ENCODE measurements at regions not wholly inside any gene's neighbourhood (a gene's known extent, or its start where the extent isn't known, plus 50 kb on each side); places are given as distances from the start of the nearest gene placed in this dataset.

- TF ChIP-seq RAD21 (IDR thresholded peaks at IDR 0.05; ENCODE audit: low read depth), result no peak
- TF ChIP-seq, protein P1, sequence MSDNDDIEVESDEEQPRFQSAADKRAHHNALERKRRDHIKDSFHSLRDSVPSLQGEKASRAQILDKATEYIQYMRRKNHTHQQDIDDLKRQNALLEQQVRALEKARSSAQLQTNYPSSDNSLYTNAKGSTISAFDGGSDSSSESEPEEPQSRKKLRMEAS (IDR thresholded peaks at IDR 0.05), result no peak
- TF ChIP-seq FOXM1 (IDR thresholded peaks at IDR 0.05; ENCODE audit: borderline replicate concordance, low read depth), result no peak
- TF ChIP-seq REST (IDR thresholded peaks at IDR 0.05; ENCODE audit: low read depth), result no peak
- TF ChIP-seq CREB1 (IDR thresholded peaks at IDR 0.05; ENCODE audit: low read depth), result no peak
- no peak for TF ChIP-seq EGR1 (IDR thresholded peaks at IDR 0.05)
- TF ChIP-seq YY1 (IDR thresholded peaks at IDR 0.05; ENCODE audit: low read depth), result no peak
- no peak for TF ChIP-seq EP300 (IDR thresholded peaks at IDR 0.05; ENCODE audit: borderline replicate concordance)
- no peak for TF ChIP-seq NFIC (IDR thresholded peaks at IDR 0.05)
- TF ChIP-seq TEAD4 (IDR thresholded peaks at IDR 0.05), result no peak
- no peak for TF ChIP-seq CEBPB (IDR thresholded peaks at IDR 0.05)
- no peak for TF ChIP-seq TAF1 (IDR thresholded peaks at IDR 0.05; ENCODE audit: low read depth)
- TF ChIP-seq, protein P2, sequence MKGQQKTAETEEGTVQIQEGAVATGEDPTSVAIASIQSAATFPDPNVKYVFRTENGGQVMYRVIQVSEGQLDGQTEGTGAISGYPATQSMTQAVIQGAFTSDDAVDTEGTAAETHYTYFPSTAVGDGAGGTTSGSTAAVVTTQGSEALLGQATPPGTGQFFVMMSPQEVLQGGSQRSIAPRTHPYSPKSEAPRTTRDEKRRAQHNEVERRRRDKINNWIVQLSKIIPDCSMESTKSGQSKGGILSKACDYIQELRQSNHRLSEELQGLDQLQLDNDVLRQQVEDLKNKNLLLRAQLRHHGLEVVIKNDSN (IDR thresholded peaks at IDR 0.05), result no peak
Observed at GRCh38 chr2:13662055-13662454, 945.3 kb downstream of the TRIB2 start.

Measured in Ishikawa (cell line).